OCI-LY7 (cell line): ENCODE measurements at regions not wholly inside any gene's neighbourhood (a gene's known extent, or its start where the extent isn't known, plus 50 kb on each side); places are given as distances from the start of the nearest gene placed in this dataset.

ENCODE experiments used
- CTCF ChIP-seq: fragments of 200-600 bp; sonication (generic); conservative IDR thresholded peaks from 2 replicates; pipeline ENCODE4 v1.5.1; 2014; ENCODE audit warnings: mild to moderate bottlenecking, antibody characterized with exemption, low read length, moderate library complexity, mixed read lengths
- EZH2phosphoT487 ChIP-seq: fragments of 200-600 bp; sonication (generic); IDR thresholded peaks from 2 replicates; pipeline ENCODE4 v1.6.1; 2018; ENCODE audit warnings: low read depth, borderline replicate concordance, mild to moderate bottlenecking, mixed run types, antibody characterized with exemption, low read length, moderate library complexity, mixed read lengths

- TF ChIP-seq CTCF (no peak), EZH2phosphoT487 (no peak)
Observed at GRCh38 chr10:33550811-33551210, 216.3 kb upstream of the NRP1 start.
